ENCODE measurements at regions not wholly inside any gene's neighbourhood (a gene's known extent, or its start where the extent isn't known, plus 50 kb on each side); places are given as distances from the start of the nearest gene placed in this dataset.

DNA sequence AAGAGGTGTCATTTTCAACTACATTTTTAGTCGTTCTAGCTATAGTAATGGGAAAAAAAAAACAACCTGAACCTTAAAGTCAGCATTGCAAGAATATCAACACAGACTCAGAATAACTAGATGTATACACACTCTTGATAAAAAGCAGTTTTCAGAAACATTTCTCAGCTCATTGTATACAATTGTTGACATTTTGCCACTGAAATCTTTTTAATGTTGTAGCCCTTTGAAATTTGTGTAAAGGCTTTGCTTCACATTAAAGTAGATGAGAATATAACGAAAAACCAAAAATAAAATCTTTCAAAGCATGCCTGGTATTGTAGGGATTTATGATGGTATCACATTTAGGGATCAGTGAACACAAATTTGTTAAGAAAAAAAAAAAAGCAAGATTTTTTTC, 87.2 kb upstream of the SLC10A2 start:
- Histone ChIP-seq H3K4me3 (replicated peaks; ENCODE audit: low read depth, low read length) (no peak overlapping the region), H3K27me3 (replicated peaks; ENCODE audit: control insufficient read depth, insufficient read depth, low read length) (no peaks in the 10 kb centered on the region), H3K36me3 (ENCODE audit: control insufficient read depth, insufficient read depth, low read length) (no peaks in the 10 kb centered on the region)
- TF ChIP-seq, protein P1, sequence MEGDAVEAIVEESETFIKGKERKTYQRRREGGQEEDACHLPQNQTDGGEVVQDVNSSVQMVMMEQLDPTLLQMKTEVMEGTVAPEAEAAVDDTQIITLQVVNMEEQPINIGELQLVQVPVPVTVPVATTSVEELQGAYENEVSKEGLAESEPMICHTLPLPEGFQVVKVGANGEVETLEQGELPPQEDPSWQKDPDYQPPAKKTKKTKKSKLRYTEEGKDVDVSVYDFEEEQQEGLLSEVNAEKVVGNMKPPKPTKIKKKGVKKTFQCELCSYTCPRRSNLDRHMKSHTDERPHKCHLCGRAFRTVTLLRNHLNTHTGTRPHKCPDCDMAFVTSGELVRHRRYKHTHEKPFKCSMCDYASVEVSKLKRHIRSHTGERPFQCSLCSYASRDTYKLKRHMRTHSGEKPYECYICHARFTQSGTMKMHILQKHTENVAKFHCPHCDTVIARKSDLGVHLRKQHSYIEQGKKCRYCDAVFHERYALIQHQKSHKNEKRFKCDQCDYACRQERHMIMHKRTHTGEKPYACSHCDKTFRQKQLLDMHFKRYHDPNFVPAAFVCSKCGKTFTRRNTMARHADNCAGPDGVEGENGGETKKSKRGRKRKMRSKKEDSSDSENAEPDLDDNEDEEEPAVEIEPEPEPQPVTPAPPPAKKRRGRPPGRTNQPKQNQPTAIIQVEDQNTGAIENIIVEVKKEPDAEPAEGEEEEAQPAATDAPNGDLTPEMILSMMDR (IDR thresholded peaks at IDR 0.05; ENCODE audit: insufficient read depth, low read length, poor library complexity, severe bottlenecking) = no peak
- DNase-seq (ENCODE audit: extremely low read depth, insufficient read length) = no peak

DNA sequence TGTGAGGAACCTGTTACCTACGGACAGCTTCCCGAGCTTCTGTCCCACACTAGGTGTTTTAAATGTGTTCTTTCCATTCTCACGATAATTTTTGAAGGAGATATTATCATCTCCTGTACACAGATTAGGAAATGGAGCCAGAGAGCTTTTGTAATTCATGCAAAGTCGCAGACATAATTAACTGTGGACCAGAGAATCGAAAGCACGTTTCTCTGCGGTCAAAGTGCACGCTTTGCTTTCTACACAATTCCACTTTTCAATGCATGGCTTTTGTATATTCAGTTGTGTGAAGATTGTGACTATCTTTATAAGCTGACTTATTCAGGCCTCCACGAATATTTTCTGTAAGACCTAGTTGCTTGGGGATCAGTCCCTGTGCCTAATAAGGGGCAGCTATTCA, 81.7 kb upstream of the SLC10A2 start:
- TF ChIP-seq, protein P1 (IDR thresholded peaks at IDR 0.05; ENCODE audit: insufficient read depth, low read length, poor library complexity, severe bottlenecking) = no peak
- DNase-seq (ENCODE audit: extremely low read depth, insufficient read length) = no peak
- Histone ChIP-seq H3K36me3 (ENCODE audit: control insufficient read depth, insufficient read depth, low read length) (no peaks in the 10 kb centered on the region), H3K27me3 (replicated peaks; ENCODE audit: control insufficient read depth, insufficient read depth, low read length) (no peaks in the 10 kb centered on the region), H3K4me3 (replicated peaks; ENCODE audit: low read depth, low read length) (no peak overlapping the region)

DNA sequence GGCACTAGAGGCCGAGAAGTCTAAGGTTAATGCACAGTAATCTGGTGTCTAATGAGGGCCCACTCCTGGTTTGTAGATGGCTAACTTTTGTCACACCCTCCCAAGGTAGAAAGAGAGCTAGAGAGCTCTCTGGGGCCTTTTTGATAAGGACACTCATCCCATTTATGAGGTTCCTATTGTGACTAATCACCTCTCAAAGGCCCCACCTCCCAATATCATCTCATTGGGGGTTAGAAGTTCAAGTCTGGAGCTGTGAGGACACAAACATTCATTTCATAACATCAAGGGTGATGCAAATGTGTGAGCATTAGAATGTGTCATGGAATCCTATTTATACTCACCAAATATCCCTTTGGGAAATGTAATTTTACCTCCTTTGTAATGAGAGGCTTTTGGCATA, 79.2 kb upstream of the SLC10A2 start:
- H3K4me3 ChIP-seq (replicated peaks; ENCODE audit: low read depth, low read length) = no peak overlapping the region
- TF ChIP-seq, protein P1 (IDR thresholded peaks at IDR 0.05; ENCODE audit: insufficient read depth, low read length, poor library complexity, severe bottlenecking) = no peak

DNA sequence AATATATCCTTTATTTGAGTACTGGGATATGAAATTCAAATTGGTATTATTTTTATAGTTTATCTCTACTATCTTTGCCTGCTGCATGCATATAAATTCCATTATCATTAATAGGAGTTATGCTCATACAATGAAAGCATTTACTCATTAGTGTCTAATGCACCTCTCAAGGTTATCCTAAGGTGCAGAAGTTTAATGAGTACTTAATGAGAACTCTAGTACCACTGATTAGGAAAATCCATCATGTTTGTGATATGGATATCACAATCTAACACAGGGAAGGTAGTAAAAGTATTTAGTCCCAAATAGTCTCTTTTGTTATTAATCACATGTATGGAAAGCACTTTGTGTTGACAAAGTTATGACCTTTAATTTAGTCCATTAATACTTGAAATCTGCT, 77.2 kb upstream of the SLC10A2 start:
- Histone ChIP-seq H3K4me3 (replicated peaks; ENCODE audit: low read depth, low read length) (no peak overlapping the region), H3K27me3 (replicated peaks; ENCODE audit: control insufficient read depth, insufficient read depth, low read length) (no peaks in the 10 kb centered on the region), H3K36me3 (ENCODE audit: control insufficient read depth, insufficient read depth, low read length) (no peaks in the 10 kb centered on the region)
- no peak for DNase-seq (ENCODE audit: extremely low read depth, insufficient read length)
- TF ChIP-seq, protein P1 (IDR thresholded peaks at IDR 0.05; ENCODE audit: insufficient read depth, low read length, poor library complexity, severe bottlenecking) = no peak

More for the DNA sequence above, 79.2 kb upstream of the SLC10A2 start:
- no peaks in the 10 kb centered on the region for H3K27me3 ChIP-seq (replicated peaks; ENCODE audit: control insufficient read depth, insufficient read depth, low read length)
- no peaks in the 10 kb centered on the region for H3K36me3 ChIP-seq (ENCODE audit: control insufficient read depth, insufficient read depth, low read length)
- DNase-seq (ENCODE audit: extremely low read depth, insufficient read length) = no peak

- no peaks in the 10 kb centered on the region for H3K27me3 ChIP-seq (replicated peaks; ENCODE audit: control insufficient read depth, insufficient read depth, low read length)
- TF ChIP-seq, protein P1 (IDR thresholded peaks at IDR 0.05; ENCODE audit: insufficient read depth, low read length, poor library complexity, severe bottlenecking) = no peak
- H3K36me3 ChIP-seq (ENCODE audit: control insufficient read depth, insufficient read depth, low read length) = no peaks in the 10 kb centered on the region
- no peak overlapping the region for H3K4me3 ChIP-seq (replicated peaks; ENCODE audit: low read depth, low read length)
- DNase-seq (ENCODE audit: extremely low read depth, insufficient read length) = no peak
These were observed 75.9 kb upstream of the SLC10A2 start for GRCh38 chr13:103142151-103142550.

DNA sequence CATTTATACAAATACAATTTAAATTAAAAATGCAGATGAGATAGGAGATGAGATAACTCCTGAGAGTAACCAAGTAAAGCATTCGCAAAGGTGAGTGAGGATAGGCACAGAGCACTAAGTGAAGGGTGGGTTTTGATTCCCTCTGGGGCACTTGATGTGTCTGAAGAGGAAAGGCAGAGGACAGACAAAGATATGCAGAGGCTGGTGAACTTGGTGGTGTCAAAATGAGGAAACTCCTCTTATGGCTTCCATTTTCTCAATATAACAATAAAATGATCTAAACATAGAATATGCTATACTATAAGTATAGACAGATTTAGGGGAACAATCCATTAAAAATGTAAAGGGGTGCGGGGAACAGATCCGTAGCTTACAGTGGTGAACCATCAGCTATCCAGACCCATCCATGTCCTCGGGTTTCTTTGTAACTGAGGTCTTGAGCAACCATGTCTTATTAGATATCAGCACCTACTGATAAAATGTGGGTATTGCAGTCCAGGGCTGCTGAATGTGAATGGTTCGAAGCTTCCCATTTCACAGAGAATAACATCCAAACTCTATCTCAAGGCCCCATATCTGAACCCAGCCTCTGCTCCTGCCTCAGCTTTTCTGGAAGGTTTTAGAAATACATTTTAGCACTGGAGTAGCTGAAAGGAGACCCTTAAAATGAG, 73.9 kb upstream of the SLC10A2 start:
- TF ChIP-seq, protein P1 (IDR thresholded peaks at IDR 0.05; ENCODE audit: insufficient read depth, low read length, poor library complexity, severe bottlenecking) = peak; percentile 89
- DNase-seq (ENCODE audit: extremely low read depth, insufficient read length) = no peak
- no peaks in the 10 kb centered on the region for H3K36me3 ChIP-seq (ENCODE audit: control insufficient read depth, insufficient read depth, low read length)
- no peaks in the 10 kb centered on the region for H3K27me3 ChIP-seq (replicated peaks; ENCODE audit: control insufficient read depth, insufficient read depth, low read length)
- H3K4me3 ChIP-seq (replicated peaks; ENCODE audit: low read depth, low read length) = no peak overlapping the region
